Mesenteric fat pad (tissue), 1 donor: ENCODE measurements at regions not wholly inside any gene's neighbourhood (a gene's known extent, or its start where the extent isn't known, plus 50 kb on each side); places are given as distances from the start of the nearest gene placed in this dataset.

Source experiments
- DNase-seq: peaks from one replicate; pipeline ENCODE4 v3.0.0-alpha.2; 2020; ENCODE audit warnings: low spot score
- donor health status: DM: yes; HTN: yes; CAD: no.

GRCh38 chr2:231869704-231870103 lies 56.5 kb downstream of the NPPC start:
- DNase-seq, result no peak

- peak; percentile 55 for DNase-seq
Observed at GRCh38 chr2:231869016-231869415, 57.2 kb downstream of the NPPC start.

DNA sequence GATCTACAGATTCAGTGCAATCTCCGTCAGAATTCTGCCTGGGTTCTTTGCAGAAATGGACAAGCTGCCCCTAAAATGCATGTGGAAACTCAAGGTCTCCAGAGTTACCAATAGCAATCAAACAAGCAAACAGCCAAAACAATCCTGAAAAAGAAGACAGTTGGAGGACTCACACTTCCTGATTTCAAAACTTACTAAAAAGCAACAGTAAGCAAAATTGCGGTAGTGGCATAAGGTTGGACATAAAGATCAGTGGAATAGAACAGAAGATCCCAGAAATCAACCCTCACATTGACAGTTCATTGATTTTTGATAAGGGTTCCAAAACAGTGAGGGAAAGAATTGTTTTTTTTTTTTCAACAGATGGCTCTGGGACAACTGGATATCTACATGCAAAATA lies 59.7 kb downstream of the NPPC start:
- no peak for DNase-seq

DNA sequence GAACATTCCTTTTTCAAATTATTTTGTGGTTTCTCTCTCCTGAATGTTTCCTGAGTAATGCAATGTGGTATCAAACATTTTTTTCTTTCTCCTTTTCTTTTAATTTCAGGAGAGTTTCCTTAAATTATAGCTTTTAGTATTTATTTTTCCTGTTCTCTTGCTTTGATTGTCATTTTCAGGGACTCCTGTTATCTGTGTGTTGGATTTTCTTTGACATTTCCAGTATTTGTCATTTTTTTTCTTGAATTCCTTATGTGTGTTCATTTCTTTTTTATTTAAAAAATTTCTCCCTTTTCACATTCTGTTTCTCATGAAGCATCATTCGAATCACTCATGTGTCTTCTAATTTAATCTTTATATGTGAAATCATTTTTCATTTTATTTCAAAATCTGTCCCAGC lies 61.0 kb downstream of the NPPC start:
- DNase-seq, result no peak

- DNase-seq, result no peak
Observed at GRCh38 chr2:231862071-231862470, 64.1 kb downstream of the NPPC start.

- DNase-seq, result no peak
Observed at GRCh38 chr2:231861288-231861931, 64.8 kb downstream of the NPPC start.
